HG02571 (cell line): ENCODE measurements at regions not wholly inside any gene's neighbourhood (a gene's known extent, or its start where the extent isn't known, plus 50 kb on each side); places are given as distances from the start of the nearest gene placed in this dataset.
"Not testable (repeated sequence)": the region's sequence is repeated elsewhere in the genome, so short reads cannot be mapped to it uniquely, and the experiment has no call there.

Source experiments
- ATAC-seq: cut with Tn5 transposase; IDR thresholded peaks from one replicate; pipeline ENCODE4 v1.9.1; 2021; ENCODE audit warnings: mild to moderate bottlenecking, moderate library complexity; ENCODE audit not compliant: unreplicated experiment

DNA sequence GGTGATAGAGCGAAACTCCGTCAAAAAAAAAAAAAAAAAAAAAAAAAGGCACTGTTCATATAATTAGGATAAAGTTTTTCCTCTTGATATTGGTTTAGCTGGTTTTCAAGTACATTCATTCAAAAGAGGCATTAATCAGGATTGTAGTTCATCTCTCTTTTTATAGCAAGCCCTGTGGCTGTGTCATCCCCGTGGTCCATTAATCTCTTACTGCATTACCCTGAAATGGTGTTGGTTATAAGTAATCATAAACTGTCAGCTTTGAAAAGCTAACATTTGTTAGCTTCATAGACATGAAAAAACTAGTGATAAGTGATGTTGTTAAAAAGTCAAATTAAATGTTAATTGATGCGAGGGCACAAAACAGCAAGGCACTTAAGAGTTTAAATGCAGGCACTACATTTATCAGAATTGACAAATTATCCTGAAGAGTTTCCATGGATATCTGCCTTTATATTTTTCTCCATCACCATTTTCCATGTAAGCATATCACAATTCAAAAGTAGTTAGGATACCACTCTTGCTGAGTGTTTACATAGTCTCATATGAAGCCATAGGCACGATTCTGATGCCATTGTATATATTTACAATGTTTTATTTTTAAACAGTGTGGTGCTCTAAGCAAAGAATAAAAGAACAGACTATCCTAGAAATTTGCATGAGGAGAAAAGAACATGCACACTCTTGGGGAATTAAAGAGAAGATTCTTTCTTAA is 193.1 kb downstream of the OTOL1 start:
- no peak for ATAC-seq

DNA sequence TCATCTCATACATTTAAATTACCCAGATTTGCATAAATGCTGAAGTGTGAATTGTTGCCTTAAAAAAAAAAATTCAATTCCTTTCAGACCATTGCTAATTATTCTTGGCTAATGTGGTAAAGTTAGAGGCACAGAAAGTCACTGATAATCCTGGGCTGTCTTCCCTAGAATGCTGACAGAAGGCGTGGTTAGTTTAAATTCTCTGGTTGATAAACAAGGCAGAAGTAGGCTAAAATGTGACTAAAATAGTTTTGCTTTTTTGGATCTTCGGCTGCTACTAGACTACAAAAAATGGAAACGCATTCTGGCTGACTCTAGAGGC is 193.7 kb downstream of the OTOL1 start:
- no peak for ATAC-seq

DNA sequence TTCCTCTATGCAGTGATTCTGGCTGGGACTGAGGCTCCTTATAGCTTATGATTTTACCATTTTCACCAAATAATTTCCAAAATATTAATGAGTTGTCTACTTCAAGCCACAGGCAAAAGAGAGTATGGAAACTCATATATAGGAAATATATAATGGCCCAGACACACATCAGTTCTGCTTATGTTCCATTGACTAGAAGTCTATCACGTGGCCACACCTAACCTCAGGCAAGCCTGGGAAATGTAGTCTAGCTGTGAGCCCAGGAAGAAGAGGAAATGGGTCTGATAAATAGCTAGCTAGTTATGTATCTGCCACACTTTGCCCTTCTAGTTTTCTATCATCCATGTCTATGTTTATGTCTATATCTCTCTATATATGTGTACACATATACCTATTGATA is 195.1 kb downstream of the OTOL1 start:
- no peak for ATAC-seq

DNA sequence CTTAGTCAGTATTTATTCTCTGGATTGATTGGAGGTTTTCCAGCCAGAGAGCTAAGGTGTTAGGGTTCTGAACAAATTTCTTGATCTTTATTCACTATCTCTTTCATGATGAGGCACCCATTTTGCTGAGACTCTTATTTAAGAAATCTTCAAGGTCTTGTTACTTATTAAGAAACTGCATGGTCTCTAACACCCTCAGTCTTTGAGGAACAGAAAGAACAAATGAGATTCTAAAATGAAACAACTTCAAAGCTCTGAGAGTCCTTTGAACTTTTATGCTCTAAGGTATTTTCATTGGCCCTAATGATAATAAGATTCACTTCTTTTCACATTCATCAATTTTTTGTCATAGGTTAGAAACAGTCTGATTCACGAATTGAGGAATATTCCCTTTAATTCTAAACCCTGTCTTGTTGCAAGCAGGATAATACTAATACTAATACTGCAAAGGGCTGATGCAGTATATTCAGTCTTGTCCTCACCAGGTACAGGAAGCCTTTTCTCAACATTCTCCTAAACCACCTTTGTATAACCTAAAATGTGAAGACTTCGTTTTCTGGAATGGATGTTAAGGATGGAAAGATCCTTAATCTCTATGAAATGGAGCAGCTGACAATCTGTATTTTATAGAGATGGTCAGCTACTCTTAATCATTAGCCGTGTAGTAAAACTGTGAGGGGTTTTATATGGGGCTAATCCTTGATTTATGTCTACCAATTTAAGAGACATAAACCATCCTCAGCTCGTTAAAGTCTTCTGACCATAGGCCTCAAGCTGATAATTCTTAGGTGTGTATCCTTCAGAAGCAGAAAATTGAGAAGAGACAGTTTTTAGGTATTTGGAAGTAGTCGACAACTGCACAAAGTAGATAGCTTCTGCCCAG is 198.3 kb downstream of the OTOL1 start:
- no peak for ATAC-seq

DNA sequence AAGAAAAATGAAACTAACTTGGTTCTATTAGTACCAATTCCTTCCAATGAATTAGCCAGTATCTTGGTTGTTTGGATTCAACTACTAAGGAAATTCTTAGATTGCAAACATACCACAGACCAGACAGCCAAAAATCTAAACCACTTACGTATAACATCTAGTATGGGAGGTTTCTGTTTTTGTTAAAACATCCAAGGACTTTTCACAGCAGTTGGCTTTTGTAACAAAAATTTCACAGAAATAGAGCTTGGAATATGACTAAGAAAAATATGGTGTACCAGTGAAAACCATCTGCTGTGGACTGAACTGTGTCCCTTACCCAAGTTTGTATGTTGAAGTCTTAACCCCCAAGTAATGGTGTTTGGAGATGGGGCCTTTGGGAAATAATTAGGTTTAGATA is 199.2 kb downstream of the OTOL1 start:
- ATAC-seq, result no peak

DNA sequence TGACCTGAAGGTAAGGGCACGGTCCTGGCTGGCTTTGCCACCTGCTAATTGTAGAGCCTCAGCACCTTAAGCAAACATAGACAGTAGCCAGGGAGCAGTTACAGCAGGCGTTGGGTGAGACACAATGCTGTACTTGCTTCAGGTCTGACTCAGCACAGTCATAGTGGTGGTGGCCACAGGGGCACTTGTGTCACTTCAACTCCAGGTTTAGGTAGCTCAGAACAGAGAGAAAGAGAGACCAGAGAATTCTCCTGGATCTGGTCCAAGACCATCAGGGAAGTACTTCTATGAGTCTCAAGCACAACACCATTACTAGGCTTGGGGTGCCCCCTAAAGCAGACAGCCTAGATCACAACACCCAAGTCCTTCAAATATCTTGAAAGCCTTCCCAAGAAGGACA is 204.4 kb downstream of the OTOL1 start:
- peak; percentile 80 for ATAC-seq

DNA sequence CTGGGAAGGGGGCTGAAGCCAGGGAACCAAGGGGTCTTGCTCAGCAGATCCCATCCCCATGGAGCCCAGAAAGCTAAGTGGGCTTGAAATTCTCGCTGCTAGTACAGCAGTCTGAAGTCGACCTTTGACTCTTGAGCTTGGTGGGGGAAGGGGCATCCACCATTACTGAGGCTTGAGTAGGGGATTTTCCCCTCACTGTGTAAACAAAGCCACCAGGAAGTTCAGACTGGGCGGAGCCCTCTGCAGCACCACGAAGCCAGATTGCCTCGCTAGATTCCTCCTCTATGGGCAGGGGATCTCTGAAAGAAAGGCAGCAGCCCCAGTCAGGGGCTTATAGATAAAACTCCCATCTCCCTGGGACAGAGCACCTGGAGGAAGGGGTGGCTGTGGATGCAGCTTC is 210.6 kb downstream of the OTOL1 start:
- not testable (repeated sequence) for ATAC-seq

DNA sequence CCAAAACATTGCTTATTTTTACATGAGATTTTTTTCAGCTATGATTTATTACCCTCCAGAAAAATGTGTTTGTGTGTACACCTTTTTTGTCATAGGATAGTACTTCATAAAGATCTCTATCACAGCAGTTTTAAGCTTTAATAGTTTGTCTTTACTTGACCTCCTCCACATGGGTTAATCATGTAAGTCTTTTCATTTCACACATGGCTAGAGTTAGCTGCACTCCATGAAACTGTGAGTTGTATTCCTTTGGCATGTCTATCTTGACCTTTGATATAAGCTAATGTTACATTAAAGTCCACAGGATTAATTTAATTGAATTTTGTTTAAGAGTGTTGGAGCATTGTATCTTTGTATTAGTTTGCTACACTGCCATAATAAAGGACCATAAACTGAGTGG is 217.1 kb downstream of the OTOL1 start:
- no peak for ATAC-seq

DNA sequence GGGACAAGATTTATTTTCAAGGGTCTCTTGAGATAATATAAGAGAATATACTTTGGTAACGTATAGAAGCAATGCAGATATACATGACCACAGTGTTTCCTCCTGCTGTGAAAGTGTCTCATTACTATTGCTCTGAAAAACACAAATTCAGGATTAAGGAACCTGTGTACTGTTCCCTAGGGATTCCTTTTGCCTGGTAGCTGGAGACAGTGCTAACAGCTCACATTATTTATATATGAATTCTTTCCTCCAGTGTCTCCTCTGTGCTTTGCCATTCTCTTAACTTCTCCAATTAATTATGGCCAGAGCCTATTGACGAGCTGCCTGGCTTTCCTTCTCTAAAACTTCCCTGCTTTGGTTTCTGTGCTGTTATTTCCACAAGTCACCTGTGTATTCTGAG is 235.4 kb downstream of the OTOL1 start:
- no peak for ATAC-seq

DNA sequence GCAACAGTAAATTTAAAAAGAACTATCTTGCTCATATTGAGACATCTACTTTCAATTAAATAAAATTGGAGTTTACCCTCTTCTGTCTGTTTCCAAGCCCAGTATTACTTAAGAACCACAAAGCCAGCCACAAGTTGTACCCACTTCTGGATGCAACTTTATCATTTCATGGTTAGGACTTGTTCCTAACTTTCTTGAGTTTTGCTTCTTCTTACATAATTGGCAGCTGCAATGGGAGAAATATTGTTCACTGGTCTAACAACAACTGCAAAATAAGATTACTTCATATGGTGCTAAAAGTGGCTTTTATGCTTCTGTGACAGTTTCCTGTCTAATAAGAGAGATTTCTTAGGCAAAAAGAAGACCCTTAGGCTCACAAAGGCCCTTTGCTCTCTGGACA is 240.6 kb downstream of the OTOL1 start:
- no peak for ATAC-seq

DNA sequence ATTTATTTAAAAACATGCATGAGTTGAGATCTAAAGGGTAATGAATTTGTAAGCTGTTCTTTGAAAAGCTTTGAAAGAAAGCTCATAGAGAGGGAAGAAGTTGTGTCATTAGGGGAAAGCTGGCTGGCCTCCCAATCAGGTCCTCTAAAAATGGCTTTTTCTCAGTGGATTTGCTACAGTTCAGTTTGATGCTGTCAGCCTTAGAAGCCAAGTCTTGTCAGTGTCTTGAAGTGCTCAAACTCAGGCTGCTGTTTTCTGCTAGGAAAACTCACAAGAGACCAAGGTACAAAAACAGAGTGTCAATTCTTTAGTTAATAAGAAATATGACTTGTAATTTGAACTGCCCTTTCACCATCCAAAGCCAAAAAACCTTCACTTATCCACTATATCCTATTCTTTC is 243.8 kb downstream of the OTOL1 start:
- no peak for ATAC-seq

DNA sequence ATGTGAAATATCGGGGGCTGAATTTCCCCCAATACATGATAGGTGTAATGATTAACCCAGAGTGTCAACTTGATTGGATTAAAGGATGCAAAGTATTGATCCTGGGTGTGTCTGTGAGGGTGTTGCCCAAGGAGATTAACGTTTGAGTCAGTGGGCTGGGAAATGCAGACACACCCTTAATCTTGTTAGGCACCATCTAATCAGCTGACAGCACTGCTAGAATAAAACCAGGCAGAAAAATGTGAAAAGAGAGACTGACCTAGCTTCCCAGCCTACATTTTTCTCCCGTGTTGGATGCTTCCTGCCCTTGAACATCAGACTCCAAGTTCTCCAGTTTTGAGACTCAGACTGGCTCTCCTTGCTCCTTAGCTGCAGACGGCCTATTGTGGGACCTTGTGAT is 247.8 kb downstream of the OTOL1 start:
- ATAC-seq, result no peak

DNA sequence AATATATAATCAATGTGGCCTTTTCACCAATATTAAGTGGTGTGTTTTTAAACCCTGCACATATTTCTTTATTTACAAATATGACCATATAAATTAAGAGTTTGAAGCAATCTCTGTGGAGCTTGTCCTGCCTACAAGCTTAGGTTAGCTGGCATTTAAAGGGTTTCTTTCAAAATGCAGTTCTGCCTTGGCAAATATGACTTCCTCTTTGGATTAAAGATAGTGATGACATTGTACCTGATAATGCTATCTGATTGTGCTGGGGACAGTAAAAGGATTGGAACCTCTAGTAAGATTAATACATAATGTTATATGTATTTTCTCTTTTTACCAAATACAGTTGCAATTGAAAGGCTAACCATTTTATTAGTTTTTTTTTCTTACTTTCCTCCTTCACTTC is 249.1 kb downstream of the OTOL1 start:
- ATAC-seq, result no peak

DNA sequence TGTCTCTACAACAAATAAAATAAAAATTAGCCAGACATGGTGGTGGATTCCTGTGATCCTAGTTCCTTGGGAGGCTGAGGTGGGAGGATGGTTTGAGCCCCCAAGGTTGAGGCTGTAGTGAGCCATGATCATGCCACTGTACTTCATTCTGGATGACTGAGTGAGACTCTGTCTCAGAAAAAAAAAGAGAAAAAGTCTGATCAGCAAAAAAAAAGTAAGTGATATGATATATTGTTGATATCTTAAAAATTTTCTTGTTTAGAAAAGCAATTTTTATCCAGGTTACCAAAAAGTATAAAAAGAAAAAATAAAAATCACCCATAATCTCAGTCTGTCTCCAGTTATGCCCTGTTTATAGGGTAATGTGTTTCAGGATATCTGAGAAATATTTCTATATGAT is 251.4 kb downstream of the OTOL1 start:
- ATAC-seq, result no peak

DNA sequence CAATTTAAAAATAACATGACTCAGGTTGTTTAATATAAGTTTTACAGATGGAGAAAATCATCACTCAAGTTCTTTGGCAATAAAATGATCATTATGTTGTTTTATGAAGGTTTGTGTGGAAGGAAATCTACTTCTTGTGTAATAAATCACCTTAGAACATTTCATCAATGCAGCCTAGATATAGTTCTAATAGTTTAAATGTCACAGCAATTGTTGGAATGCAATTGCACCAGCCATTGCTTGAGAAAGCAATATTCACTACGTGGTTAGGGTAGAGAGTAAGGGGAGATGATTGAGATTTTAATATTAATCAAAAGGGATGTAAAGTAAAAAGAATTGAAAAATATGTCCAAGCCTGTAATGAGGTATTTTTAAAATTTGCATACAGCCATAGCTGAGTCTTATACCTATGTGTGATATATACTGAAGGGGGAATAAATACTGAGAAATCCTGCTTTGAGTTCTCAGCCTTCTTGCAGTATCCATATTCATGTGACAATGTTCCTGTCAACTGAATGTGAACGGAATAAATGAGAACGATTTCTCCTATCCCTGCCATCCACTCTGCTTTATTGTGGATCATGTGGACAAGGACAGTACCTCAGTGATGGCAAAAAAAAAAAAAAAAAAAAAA is 257.9 kb downstream of the OTOL1 start:
- no peak for ATAC-seq

DNA sequence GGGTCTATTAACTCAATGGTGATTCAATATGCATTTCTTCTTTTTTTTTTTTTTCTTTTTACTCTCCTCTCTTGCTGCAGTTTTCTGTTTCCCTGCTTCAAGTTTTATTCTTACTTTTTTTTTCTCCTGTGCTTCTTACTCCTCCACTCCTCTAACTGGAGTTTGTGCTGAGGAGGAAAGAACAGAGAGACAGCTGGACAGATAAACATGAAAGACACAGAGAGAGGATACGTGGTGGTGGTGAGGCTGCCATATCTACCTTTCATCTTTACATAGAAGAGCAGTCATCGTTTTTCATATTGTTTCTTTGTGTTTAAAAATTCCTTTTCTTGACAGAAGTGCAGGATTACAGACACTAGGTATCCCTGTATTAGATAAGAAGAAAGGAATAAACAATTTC is 262.8 kb downstream of the OTOL1 start:
- ATAC-seq, result no peak

DNA sequence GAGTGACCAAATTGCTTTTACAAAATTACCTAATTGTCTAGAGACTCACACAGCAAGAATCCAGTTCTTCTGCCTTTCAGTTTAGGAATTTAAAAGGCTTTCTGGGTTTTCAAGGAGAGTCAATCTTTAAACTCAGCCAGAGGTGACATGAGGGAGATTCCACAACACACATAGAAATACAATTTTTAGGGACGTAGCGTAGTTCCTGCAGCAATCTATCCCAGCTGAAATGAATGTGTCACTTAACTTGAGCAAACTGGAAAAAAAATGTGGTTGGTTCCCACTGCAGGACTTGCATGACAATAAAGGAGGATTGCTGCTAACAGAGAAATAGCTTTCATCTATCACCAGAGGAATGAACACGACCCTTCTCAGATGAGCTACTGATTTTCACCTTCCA is 269.7 kb downstream of the OTOL1 start:
- ATAC-seq, result no peak

DNA sequence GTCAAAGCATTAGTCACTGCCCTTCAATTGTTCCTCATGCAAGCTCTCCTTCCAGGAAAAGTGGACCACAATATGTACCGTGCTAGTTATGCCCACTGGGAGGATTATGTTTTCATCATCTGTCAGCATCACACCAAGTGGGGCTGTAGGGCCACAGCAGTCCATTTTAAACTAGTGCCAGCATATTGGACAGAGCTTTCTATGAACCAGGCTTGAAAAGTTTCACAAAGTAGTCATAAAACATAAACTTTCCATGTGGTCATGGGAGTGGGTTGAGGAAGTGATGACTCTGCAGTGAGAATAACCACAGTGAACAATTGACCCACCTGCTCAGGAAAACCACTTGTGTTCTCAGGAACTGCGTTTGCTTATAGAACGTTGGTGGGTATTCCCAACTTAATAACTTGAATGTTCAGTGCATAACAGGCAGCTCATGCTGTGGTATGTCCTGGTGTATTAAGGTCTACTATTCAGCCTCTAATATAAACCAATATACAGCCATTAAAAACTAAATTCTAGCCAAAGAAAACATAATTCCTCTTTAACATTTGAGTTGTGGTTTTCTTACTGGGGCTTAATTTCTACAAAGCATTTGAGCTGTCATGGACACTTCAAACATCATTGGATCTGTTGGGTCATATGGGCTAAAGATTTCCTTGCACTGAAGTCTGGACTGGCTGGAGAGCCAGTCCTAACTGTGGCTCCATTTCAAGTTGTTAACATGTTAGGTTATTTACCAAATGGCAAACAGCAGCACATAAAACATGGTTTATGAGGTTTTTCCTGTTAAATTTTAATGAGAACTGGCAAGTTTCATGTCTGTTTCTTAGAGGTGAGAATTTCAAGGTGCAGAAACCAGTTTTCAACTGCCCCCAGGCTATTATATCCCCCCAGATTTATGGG is 274.1 kb downstream of the OTOL1 start:
- peak; percentile 84 for ATAC-seq

DNA sequence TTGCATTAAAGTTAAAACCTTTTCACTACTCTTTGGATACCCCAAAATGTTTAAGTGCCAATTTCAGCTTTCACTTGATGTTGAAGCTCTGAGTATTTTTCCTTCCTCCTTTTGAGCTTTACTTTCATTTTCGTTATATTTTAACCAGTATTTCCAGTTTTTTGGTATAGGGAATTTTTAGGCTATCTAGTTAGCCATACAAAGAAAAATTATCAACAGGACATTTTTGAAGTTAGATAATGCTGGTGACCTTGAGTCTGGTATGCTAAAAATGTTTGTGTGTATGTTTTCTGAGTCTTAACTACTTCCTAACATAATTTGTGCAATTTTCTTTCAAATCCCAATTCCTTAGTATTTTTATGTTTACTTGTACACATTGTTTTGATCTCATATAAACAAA is 284.8 kb downstream of the OTOL1 start:
- ATAC-seq, result no peak

DNA sequence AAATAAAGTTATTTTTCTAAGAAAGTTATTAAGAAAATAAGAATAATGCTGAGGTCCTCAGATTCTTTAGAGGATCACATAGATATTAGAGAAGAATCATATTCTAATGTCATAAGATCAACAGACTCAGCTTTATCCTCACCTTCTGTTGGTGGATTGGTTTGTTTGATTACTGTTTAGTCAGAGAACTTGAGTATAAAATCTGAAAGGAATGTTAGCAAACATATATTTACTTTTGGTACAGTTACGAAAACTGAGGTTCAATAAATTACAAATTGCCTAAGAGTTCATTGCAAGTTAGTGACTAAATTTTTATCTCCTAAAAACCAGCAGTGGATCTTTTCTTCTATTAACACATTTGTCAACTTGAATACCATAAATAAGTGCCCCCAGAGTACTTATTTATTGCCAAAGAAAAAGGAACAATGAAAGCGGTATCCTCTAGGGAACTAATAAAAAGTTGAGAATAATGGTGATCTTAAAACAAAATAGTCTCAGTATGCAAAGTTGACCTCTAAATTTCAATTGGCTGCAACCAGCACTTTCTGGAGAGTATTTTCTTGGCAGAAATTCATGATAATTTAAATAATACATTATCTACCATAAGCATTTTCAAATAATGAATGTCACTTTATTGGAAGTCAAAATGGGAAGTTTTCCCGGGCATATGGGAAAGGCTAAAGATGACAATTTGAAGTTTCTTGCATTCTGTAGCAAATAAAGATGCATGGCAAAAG is 296.8 kb downstream of the OTOL1 start:
- ATAC-seq, result no peak
